ENCODE measurements at regions not wholly inside any gene's neighbourhood (a gene's known extent, or its start where the extent isn't known, plus 50 kb on each side); places are given as distances from the start of the nearest gene placed in this dataset.

- no peak for TF ChIP-seq CTCF (IDR thresholded peaks at IDR 0.05; ENCODE audit: low read depth, low read length, missing control alignments)
- no peak for DNase-seq (ENCODE audit: extremely low read depth, low read depth)
- no peak overlapping the region for H3K4me3 ChIP-seq (replicated peaks; ENCODE audit: low read depth, low read length)
These were observed 115.7 kb downstream of the MTPAP start for GRCh38 chr10:30233186-30233959.

- H3K4me3 ChIP-seq (replicated peaks; ENCODE audit: low read depth, low read length), result no peak overlapping the region
- no peak for TF ChIP-seq CTCF (IDR thresholded peaks at IDR 0.05; ENCODE audit: low read depth, low read length, missing control alignments)
- no peak for DNase-seq (ENCODE audit: extremely low read depth, low read depth)
These were observed 117.4 kb downstream of the MTPAP start for GRCh38 chr10:30231709-30232108.

GRCh38 chr10:30231071-30231652, 117.9 kb downstream of the MTPAP start:
- no peak for DNase-seq (ENCODE audit: extremely low read depth, low read depth)
- no peak overlapping the region for H3K4me3 ChIP-seq (replicated peaks; ENCODE audit: low read depth, low read length)
- TF ChIP-seq CTCF (IDR thresholded peaks at IDR 0.05; ENCODE audit: low read depth, low read length, missing control alignments), result no peak

GRCh38 chr10:30229536-30229935, 119.5 kb downstream of the MTPAP start:
- no peak for DNase-seq (ENCODE audit: extremely low read depth, low read depth)
- no peak for TF ChIP-seq CTCF (IDR thresholded peaks at IDR 0.05; ENCODE audit: low read depth, low read length, missing control alignments)
- H3K4me3 ChIP-seq (replicated peaks; ENCODE audit: low read depth, low read length), result no peak overlapping the region

- no peak overlapping the region for H3K4me3 ChIP-seq (replicated peaks; ENCODE audit: low read depth, low read length)
- no peak for TF ChIP-seq CTCF (IDR thresholded peaks at IDR 0.05; ENCODE audit: low read depth, low read length, missing control alignments)
- DNase-seq (ENCODE audit: extremely low read depth, low read depth), result no peak
These were observed 120.6 kb downstream of the MTPAP start for GRCh38 chr10:30228417-30229036.

GRCh38 chr10:30227481-30227880, 121.6 kb downstream of the MTPAP start:
- H3K4me3 ChIP-seq (replicated peaks; ENCODE audit: low read depth, low read length), result no peak overlapping the region
- no peak for TF ChIP-seq CTCF (IDR thresholded peaks at IDR 0.05; ENCODE audit: low read depth, low read length, missing control alignments)
- DNase-seq (ENCODE audit: extremely low read depth, low read depth), result no peak

All from HFF-Myc (cell line).